GM12875 (cell line): ENCODE measurements at regions not wholly inside any gene's neighbourhood (a gene's known extent, or its start where the extent isn't known, plus 50 kb on each side); places are given as distances from the start of the nearest gene placed in this dataset.

Experiments used
- H3K4me3 ChIP-seq: one replicate; pipeline ENCODE4 v1.5.1; 2011; ENCODE audit warnings: low read depth, low read length, control low read depth
- TF ChIP-seq, protein P1 (sequence below): IDR thresholded peaks from 2 replicates; pipeline ENCODE4 v1.5.1; 2011; ENCODE audit warnings: low read depth, mild to moderate bottlenecking, control low read depth, inconsistent platforms, low read length, moderate library complexity, borderline replicate concordance; ENCODE audit not compliant: insufficient read depth

DNA sequence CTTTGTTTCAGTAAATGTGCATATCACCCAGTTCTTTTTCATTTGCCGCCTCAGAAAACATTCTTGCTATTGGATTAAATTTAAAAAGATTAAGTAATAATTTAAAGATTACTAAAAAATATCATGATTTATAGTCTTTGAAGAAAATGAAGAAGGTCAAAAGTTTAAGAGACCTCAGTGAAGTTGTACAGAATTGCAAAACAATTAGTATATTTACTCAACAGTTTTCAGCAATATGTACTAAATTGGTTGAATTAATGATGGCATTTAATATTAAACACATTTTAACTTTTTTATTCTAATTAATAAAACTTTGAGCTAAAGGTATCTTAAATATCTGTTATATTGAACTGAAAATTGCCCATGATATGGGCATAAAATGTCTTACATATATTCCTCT lies 49.9 kb upstream of the KLF6 start:
- H3K4me3 ChIP-seq = no peak overlapping the region
- TF ChIP-seq, protein P1, sequence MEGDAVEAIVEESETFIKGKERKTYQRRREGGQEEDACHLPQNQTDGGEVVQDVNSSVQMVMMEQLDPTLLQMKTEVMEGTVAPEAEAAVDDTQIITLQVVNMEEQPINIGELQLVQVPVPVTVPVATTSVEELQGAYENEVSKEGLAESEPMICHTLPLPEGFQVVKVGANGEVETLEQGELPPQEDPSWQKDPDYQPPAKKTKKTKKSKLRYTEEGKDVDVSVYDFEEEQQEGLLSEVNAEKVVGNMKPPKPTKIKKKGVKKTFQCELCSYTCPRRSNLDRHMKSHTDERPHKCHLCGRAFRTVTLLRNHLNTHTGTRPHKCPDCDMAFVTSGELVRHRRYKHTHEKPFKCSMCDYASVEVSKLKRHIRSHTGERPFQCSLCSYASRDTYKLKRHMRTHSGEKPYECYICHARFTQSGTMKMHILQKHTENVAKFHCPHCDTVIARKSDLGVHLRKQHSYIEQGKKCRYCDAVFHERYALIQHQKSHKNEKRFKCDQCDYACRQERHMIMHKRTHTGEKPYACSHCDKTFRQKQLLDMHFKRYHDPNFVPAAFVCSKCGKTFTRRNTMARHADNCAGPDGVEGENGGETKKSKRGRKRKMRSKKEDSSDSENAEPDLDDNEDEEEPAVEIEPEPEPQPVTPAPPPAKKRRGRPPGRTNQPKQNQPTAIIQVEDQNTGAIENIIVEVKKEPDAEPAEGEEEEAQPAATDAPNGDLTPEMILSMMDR = no peak
